ENCODE measurements at regions not wholly inside any gene's neighbourhood (a gene's known extent, or its start where the extent isn't known, plus 50 kb on each side); places are given as distances from the start of the nearest gene placed in this dataset.

GRCh38 chr6:168756009-168756634 lies 315.1 kb downstream of the SMOC2 start:
- Histone ChIP-seq H3K27me3 (ENCODE audit: insufficient read depth, poor library complexity, severe bottlenecking) (no peaks in the 10 kb centered on the region), H3K4me1 (ENCODE audit: insufficient read depth, poor library complexity, severe bottlenecking) (no peaks in the 10 kb centered on the region), H3K9me3 (ENCODE audit: severe bottlenecking) (no peaks in the 10 kb centered on the region), H3K27ac (ENCODE audit: poor library complexity, severe bottlenecking) (no peak overlapping the region), H3K36me3 (ENCODE audit: low read depth) (no peaks in the 10 kb centered on the region), H3K4me3 (ENCODE audit: severe bottlenecking) (no peak overlapping the region)
- DNase-seq (ENCODE audit: low spot score) = no peak
- no peak for ATAC-seq (ENCODE audit: low read depth)
- TF ChIP-seq, protein P1, sequence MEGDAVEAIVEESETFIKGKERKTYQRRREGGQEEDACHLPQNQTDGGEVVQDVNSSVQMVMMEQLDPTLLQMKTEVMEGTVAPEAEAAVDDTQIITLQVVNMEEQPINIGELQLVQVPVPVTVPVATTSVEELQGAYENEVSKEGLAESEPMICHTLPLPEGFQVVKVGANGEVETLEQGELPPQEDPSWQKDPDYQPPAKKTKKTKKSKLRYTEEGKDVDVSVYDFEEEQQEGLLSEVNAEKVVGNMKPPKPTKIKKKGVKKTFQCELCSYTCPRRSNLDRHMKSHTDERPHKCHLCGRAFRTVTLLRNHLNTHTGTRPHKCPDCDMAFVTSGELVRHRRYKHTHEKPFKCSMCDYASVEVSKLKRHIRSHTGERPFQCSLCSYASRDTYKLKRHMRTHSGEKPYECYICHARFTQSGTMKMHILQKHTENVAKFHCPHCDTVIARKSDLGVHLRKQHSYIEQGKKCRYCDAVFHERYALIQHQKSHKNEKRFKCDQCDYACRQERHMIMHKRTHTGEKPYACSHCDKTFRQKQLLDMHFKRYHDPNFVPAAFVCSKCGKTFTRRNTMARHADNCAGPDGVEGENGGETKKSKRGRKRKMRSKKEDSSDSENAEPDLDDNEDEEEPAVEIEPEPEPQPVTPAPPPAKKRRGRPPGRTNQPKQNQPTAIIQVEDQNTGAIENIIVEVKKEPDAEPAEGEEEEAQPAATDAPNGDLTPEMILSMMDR (IDR thresholded peaks at IDR 0.05; ENCODE audit: poor library complexity, severe bottlenecking) = no peak

DNA sequence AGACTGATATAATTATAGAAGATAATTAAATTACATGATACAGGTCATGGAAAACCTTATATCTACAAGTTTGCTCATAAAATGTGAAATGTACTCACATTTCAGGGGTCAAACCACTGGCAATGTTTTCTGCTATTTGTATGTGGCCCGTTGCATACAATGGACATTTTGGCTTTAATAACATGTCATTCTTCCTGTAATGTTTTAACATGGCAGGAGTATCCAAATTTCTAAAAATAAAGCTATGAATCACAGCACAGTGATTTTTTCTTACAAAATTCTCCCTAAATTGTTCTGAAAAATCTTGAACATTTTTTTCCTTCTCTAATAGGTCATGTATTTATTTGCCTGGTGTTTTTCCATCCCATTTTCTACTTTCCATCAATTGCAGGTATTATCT lies 305.7 kb downstream of the SMOC2 start:
- no peak overlapping the region for H3K4me3 ChIP-seq (ENCODE audit: severe bottlenecking)
- H3K36me3 ChIP-seq (ENCODE audit: low read depth) = no peaks in the 10 kb centered on the region
- TF ChIP-seq, protein P1 (IDR thresholded peaks at IDR 0.05; ENCODE audit: poor library complexity, severe bottlenecking) = no peak
- H3K27ac ChIP-seq (ENCODE audit: poor library complexity, severe bottlenecking) = no peak overlapping the region
- no peaks in the 10 kb centered on the region for H3K9me3 ChIP-seq (ENCODE audit: severe bottlenecking)
- no peaks in the 10 kb centered on the region for H3K4me1 ChIP-seq (ENCODE audit: insufficient read depth, poor library complexity, severe bottlenecking)
- DNase-seq (ENCODE audit: low spot score) (no peak), ATAC-seq (ENCODE audit: low read depth) (no peak)
- H3K27me3 ChIP-seq (ENCODE audit: insufficient read depth, poor library complexity, severe bottlenecking) = no peaks in the 10 kb centered on the region

GRCh38 chr6:168746013-168746412 lies 305.0 kb downstream of the SMOC2 start:
- no peaks in the 10 kb centered on the region for H3K4me1 ChIP-seq (ENCODE audit: insufficient read depth, poor library complexity, severe bottlenecking)
- no peak for ATAC-seq (ENCODE audit: low read depth)
- H3K27ac ChIP-seq (ENCODE audit: poor library complexity, severe bottlenecking) = no peak overlapping the region
- no peaks in the 10 kb centered on the region for H3K27me3 ChIP-seq (ENCODE audit: insufficient read depth, poor library complexity, severe bottlenecking)
- H3K9me3 ChIP-seq (ENCODE audit: severe bottlenecking) = no peaks in the 10 kb centered on the region
- H3K4me3 ChIP-seq (ENCODE audit: severe bottlenecking) = no peak overlapping the region
- H3K36me3 ChIP-seq (ENCODE audit: low read depth) = no peaks in the 10 kb centered on the region
- no peak for DNase-seq (ENCODE audit: low spot score)
- TF ChIP-seq, protein P1 (IDR thresholded peaks at IDR 0.05; ENCODE audit: poor library complexity, severe bottlenecking) = no peak

GRCh38 chr6:168744861-168745260 lies 303.9 kb downstream of the SMOC2 start:
- H3K27me3 ChIP-seq (ENCODE audit: insufficient read depth, poor library complexity, severe bottlenecking) = no peaks in the 10 kb centered on the region
- DNase-seq (ENCODE audit: low spot score) (no peak), ATAC-seq (ENCODE audit: low read depth) (no peak)
- no peak overlapping the region for H3K4me3 ChIP-seq (ENCODE audit: severe bottlenecking)
- no peaks in the 10 kb centered on the region for H3K36me3 ChIP-seq (ENCODE audit: low read depth)
- no peaks in the 10 kb centered on the region for H3K4me1 ChIP-seq (ENCODE audit: insufficient read depth, poor library complexity, severe bottlenecking)
- TF ChIP-seq, protein P1 (IDR thresholded peaks at IDR 0.05; ENCODE audit: poor library complexity, severe bottlenecking) = no peak
- H3K27ac ChIP-seq (ENCODE audit: poor library complexity, severe bottlenecking) = no peak overlapping the region
- no peaks in the 10 kb centered on the region for H3K9me3 ChIP-seq (ENCODE audit: severe bottlenecking)

GRCh38 chr6:168741942-168742782 lies 301.2 kb downstream of the SMOC2 start:
- H3K4me1 ChIP-seq (ENCODE audit: insufficient read depth, poor library complexity, severe bottlenecking) = no peaks in the 10 kb centered on the region
- H3K9me3 ChIP-seq (ENCODE audit: severe bottlenecking) = peaks cover 6% of the 10 kb centered on the region
- no peak overlapping the region for H3K4me3 ChIP-seq (ENCODE audit: severe bottlenecking)
- no peak for ATAC-seq (ENCODE audit: low read depth)
- H3K36me3 ChIP-seq (ENCODE audit: low read depth) = no peaks in the 10 kb centered on the region
- H3K27ac ChIP-seq (ENCODE audit: poor library complexity, severe bottlenecking) = no peak overlapping the region
- no peak for DNase-seq (ENCODE audit: low spot score)
- H3K27me3 ChIP-seq (ENCODE audit: insufficient read depth, poor library complexity, severe bottlenecking) = no peaks in the 10 kb centered on the region
- TF ChIP-seq, protein P1 (IDR thresholded peaks at IDR 0.05; ENCODE audit: poor library complexity, severe bottlenecking) = no peak

Data from RWPE2 (cell line).